Embryonic facial prominence (tissue), 1 donor: ENCODE measurements at regions not wholly inside any gene's neighbourhood (a gene's known extent, or its start where the extent isn't known, plus 50 kb on each side); places are given as distances from the start of the nearest gene placed in this dataset.
"Not testable (repeated sequence)": the region's sequence is repeated elsewhere in the genome, so short reads cannot be mapped to it uniquely, and the experiment has no call there.

Experiments used
- DNase-seq: peaks from one replicate; pipeline ENCODE4 v3.0.0-alpha.2; 2016; ENCODE audit errors: extremely low spot score

- DNase-seq, result no peak
These were observed 256.4 kb upstream of the POM121L12 start for GRCh38 chr7:52779004-52779403.

GRCh38 chr7:52777051-52777822 lies 258.2 kb upstream of the POM121L12 start:
- no peak for DNase-seq

GRCh38 chr7:52775876-52776275 lies 259.6 kb upstream of the POM121L12 start:
- no peak for DNase-seq

- DNase-seq, result no peak
These were observed 264.3 kb upstream of the POM121L12 start for GRCh38 chr7:52771177-52771576.

GRCh38 chr7:52764492-52765169 lies 270.8 kb upstream of the POM121L12 start:
- DNase-seq, result no peak

GRCh38 chr7:52758356-52758755 lies 277.1 kb upstream of the POM121L12 start:
- no peak for DNase-seq

GRCh38 chr7:52753855-52754254 lies 281.6 kb upstream of the POM121L12 start:
- DNase-seq, result no peak

- no peak for DNase-seq
These were observed 282.5 kb upstream of the POM121L12 start for GRCh38 chr7:52752891-52753290.

GRCh38 chr7:52749880-52750279 lies 285.6 kb upstream of the POM121L12 start:
- no peak for DNase-seq

- DNase-seq, result no peak
These were observed 287.6 kb upstream of the POM121L12 start for GRCh38 chr7:52747817-52748216.

- DNase-seq, result no peak
These were observed 293.7 kb upstream of the POM121L12 start for GRCh38 chr7:52741670-52742290.

GRCh38 chr7:52735656-52736055 lies 299.8 kb upstream of the POM121L12 start:
- no peak for DNase-seq

GRCh38 chr7:52728683-52729082 lies 306.8 kb upstream of the POM121L12 start:
- not testable (repeated sequence) for DNase-seq

GRCh38 chr7:52727632-52728031 lies 307.8 kb upstream of the POM121L12 start:
- no peak for DNase-seq

- DNase-seq, result no peak
These were observed 308.4 kb upstream of the POM121L12 start for GRCh38 chr7:52726986-52727385.

- no peak for DNase-seq
These were observed 308.9 kb upstream of the POM121L12 start for GRCh38 chr7:52726493-52726892.

- no peak for DNase-seq
These were observed 311.8 kb upstream of the POM121L12 start for GRCh38 chr7:52723606-52724005.

- no peak for DNase-seq
These were observed 314.6 kb upstream of the POM121L12 start for GRCh38 chr7:52720856-52721255.

- no peak for DNase-seq
These were observed 315.8 kb upstream of the POM121L12 start for GRCh38 chr7:52719677-52720076.

- no peak for DNase-seq
These were observed 319.7 kb upstream of the POM121L12 start for GRCh38 chr7:52715701-52716100.

- DNase-seq, result no peak
These were observed 322.5 kb upstream of the POM121L12 start for GRCh38 chr7:52712938-52713337.

GRCh38 chr7:52711951-52712350 lies 323.5 kb upstream of the POM121L12 start:
- no peak for DNase-seq

- DNase-seq, result no peak
These were observed 326.6 kb upstream of the POM121L12 start for GRCh38 chr7:52708846-52709245.
